ENCODE measurements at regions not wholly inside any gene's neighbourhood (a gene's known extent, or its start where the extent isn't known, plus 50 kb on each side); places are given as distances from the start of the nearest gene placed in this dataset.

- intact Hi-C loops (cut with DNase I), result no loop called here
- DNase-seq (ENCODE audit: low spot score), result no peak
Measured at GRCh38 chr13:34028496-34029442, 210.8 kb downstream of the RFC3 start.

GRCh38 chr13:34030782-34031181 is 212.8 kb downstream of the RFC3 start:
- intact Hi-C loops (cut with DNase I), result no loop called here
- no peak for DNase-seq (ENCODE audit: low spot score)

- intact Hi-C loops (cut with DNase I), result no loop called here
- no peak for DNase-seq (ENCODE audit: low spot score)
Measured at GRCh38 chr13:34031610-34032009, 213.7 kb downstream of the RFC3 start.

- DNase-seq (ENCODE audit: low spot score), result no peak
- intact Hi-C loops (cut with DNase I), result no loop called here
Measured at GRCh38 chr13:34034411-34034810, 216.5 kb downstream of the RFC3 start.

GRCh38 chr13:34035178-34035577 is 217.2 kb downstream of the RFC3 start:
- no peak for DNase-seq (ENCODE audit: low spot score)
- intact Hi-C loops (cut with DNase I), result no loop called here

- DNase-seq (ENCODE audit: low spot score), result no peak
- intact Hi-C loops (cut with DNase I), result no loop called here
Measured at GRCh38 chr13:34035676-34036325, 217.9 kb downstream of the RFC3 start.

- no peak for DNase-seq (ENCODE audit: low spot score)
- intact Hi-C loops (cut with DNase I), result no loop called here
Measured at GRCh38 chr13:34037636-34038540, 219.9 kb downstream of the RFC3 start.

GRCh38 chr13:34038541-34039068 is 220.7 kb downstream of the RFC3 start:
- intact Hi-C loops (cut with DNase I), result no loop called here

GRCh38 chr13:34039678-34040077 is 221.7 kb downstream of the RFC3 start:
- intact Hi-C loops (cut with DNase I), result no loop called here
- DNase-seq (ENCODE audit: low spot score), result no peak

More at GRCh38 chr13:34038541-34039068, 220.7 kb downstream of the RFC3 start:
- no peak for DNase-seq (ENCODE audit: low spot score)

GRCh38 chr13:34040863-34041262 is 222.9 kb downstream of the RFC3 start:
- intact Hi-C loops (cut with DNase I), result no loop called here
- DNase-seq (ENCODE audit: low spot score), result no peak

GRCh38 chr13:34044041-34044440 is 226.1 kb downstream of the RFC3 start:
- intact Hi-C loops (cut with DNase I), result no loop called here
- no peak for DNase-seq (ENCODE audit: low spot score)

- intact Hi-C loops (cut with DNase I), result no loop called here
- no peak for DNase-seq (ENCODE audit: low spot score)
Measured at GRCh38 chr13:34044660-34045080, 226.7 kb downstream of the RFC3 start.

GRCh38 chr13:34046457-34046856 is 228.5 kb downstream of the RFC3 start:
- DNase-seq (ENCODE audit: low spot score), result no peak
- intact Hi-C loops (cut with DNase I), result no loop called here

- no peak for DNase-seq (ENCODE audit: low spot score)
- intact Hi-C loops (cut with DNase I), result no loop called here
Measured at GRCh38 chr13:34048652-34049051, 230.7 kb downstream of the RFC3 start.

GRCh38 chr13:34056733-34057258 is 238.8 kb downstream of the RFC3 start:
- intact Hi-C loops (cut with DNase I), result loop anchor here in 1 of 2 donors (5.0 kb wide), 1 partner anchor 1104 kb away; no protein-coding TSS in a partner anchor
- DNase-seq (ENCODE audit: low spot score), result no peak

GRCh38 chr13:34064456-34065205 is 246.7 kb downstream of the RFC3 start:
- intact Hi-C loops (cut with DNase I), result no loop called here

GRCh38 chr13:34065928-34066327 is 248.0 kb downstream of the RFC3 start:
- DNase-seq (ENCODE audit: low spot score), result no peak
- intact Hi-C loops (cut with DNase I), result no loop called here

More at GRCh38 chr13:34064456-34065205, 246.7 kb downstream of the RFC3 start:
- no peak for DNase-seq (ENCODE audit: low spot score)

GRCh38 chr13:34066344-34066743 is 248.4 kb downstream of the RFC3 start:
- intact Hi-C loops (cut with DNase I), result no loop called here
- DNase-seq (ENCODE audit: low spot score), result no peak

All from posterior vena cava (tissue), 2 donors.